K562 (cell line): ENCODE measurements at regions not wholly inside any gene's neighbourhood (a gene's known extent, or its start where the extent isn't known, plus 50 kb on each side); places are given as distances from the start of the nearest gene placed in this dataset.

Experiments
- COPS2 ChIP-seq: fragments of 450-650 bp; conservative IDR thresholded peaks from 2 replicates; pipeline ENCODE4 v1.6.1; 2016; ENCODE audit warnings: mild to moderate bottlenecking, moderate library complexity
- HCFC1 ChIP-seq: IDR thresholded peaks from 2 replicates; pipeline ENCODE4 v1.6.1; 2012; ENCODE audit warnings: low read depth, low read length, improper control_type of control experiment
- ZNF311 ChIP-seq: fragments of 250-450 bp; sonication (Bioruptor Pico); IDR thresholded peaks from 2 replicates; pipeline ENCODE4 v1.4.0; 2020; ENCODE audit warnings: mild to moderate bottlenecking, moderate library complexity
- TF ChIP-seq, protein P1 (sequence below), 3 experiments: fragments of 200-800 bp in 1 of 3; fragments of 250-450 bp in 1 of 3; fragments of 450-650 bp in 1 of 3; sonication (Bioruptor Pico) in 1 of 3; sonication (Bioruptor generic) in 1 of 3; formaldehyde crosslinking in 1 of 3; IDR thresholded peaks; 2 replicates each; pipeline versions ENCODE4 v1.6.1 to v1.8.0; 2016 to 2022; ENCODE audit warnings: mild to moderate bottlenecking in 2 of 3, missing genetic modification characterization in 2 of 3, missing compliant biosample characterization in 1 of 3, moderate library complexity in 1 of 3

GRCh38 chr4:162957521-162958143 is 209.1 kb downstream of the NAF1 start:
- TF ChIP-seq COPS2, result no peak
- no peak for TF ChIP-seq HCFC1
- TF ChIP-seq, protein P1, sequence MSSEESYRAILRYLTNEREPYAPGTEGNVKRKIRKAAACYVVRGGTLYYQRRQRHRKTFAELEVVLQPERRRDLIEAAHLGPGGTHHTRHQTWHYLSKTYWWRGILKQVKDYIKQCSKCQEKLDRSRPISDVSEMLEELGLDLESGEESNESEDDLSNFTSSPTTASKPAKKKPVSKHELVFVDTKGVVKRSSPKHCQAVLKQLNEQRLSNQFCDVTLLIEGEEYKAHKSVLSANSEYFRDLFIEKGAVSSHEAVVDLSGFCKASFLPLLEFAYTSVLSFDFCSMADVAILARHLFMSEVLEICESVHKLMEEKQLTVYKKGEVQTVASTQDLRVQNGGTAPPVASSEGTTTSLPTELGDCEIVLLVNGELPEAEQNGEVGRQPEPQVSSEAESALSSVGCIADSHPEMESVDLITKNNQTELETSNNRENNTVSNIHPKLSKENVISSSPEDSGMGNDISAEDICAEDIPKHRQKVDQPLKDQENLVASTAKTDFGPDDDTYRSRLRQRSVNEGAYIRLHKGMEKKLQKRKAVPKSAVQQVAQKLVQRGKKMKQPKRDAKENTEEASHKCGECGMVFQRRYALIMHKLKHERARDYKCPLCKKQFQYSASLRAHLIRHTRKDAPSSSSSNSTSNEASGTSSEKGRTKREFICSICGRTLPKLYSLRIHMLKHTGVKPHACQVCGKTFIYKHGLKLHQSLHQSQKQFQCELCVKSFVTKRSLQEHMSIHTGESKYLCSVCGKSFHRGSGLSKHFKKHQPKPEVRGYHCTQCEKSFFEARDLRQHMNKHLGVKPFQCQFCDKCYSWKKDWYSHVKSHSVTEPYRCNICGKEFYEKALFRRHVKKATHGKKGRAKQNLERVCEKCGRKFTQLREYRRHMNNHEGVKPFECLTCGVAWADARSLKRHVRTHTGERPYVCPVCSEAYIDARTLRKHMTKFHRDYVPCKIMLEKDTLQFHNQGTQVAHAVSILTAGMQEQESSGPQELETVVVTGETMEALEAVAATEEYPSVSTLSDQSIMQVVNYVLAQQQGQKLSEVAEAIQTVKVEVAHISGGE (CRISPR knock-in tag; IDR thresholded peaks at IDR 0.05), result no peak
- no peak for TF ChIP-seq ZNF311 (CRISPR knock-in tag)
